Activated T-helper 1 cell treated with Interleukin-2 at 50 U/mL for 16 hours (primary cell): ENCODE measurements at regions not wholly inside any gene's neighbourhood (a gene's known extent, or its start where the extent isn't known, plus 50 kb on each side); places are given as distances from the start of the nearest gene placed in this dataset.
"Not testable (repeated sequence)": the region's sequence is repeated elsewhere in the genome, so short reads cannot be mapped to it uniquely, and the experiment has no call there.

ENCODE experiments used
- DNase-seq: peaks from one replicate; pipeline ENCODE4 v3.0.0-alpha.2; 2020; ENCODE audit warnings: low read depth

- no peak for DNase-seq
These were observed 166.3 kb downstream of the KIF26A start for GRCh38 chr14:104304451-104305351.

DNA sequence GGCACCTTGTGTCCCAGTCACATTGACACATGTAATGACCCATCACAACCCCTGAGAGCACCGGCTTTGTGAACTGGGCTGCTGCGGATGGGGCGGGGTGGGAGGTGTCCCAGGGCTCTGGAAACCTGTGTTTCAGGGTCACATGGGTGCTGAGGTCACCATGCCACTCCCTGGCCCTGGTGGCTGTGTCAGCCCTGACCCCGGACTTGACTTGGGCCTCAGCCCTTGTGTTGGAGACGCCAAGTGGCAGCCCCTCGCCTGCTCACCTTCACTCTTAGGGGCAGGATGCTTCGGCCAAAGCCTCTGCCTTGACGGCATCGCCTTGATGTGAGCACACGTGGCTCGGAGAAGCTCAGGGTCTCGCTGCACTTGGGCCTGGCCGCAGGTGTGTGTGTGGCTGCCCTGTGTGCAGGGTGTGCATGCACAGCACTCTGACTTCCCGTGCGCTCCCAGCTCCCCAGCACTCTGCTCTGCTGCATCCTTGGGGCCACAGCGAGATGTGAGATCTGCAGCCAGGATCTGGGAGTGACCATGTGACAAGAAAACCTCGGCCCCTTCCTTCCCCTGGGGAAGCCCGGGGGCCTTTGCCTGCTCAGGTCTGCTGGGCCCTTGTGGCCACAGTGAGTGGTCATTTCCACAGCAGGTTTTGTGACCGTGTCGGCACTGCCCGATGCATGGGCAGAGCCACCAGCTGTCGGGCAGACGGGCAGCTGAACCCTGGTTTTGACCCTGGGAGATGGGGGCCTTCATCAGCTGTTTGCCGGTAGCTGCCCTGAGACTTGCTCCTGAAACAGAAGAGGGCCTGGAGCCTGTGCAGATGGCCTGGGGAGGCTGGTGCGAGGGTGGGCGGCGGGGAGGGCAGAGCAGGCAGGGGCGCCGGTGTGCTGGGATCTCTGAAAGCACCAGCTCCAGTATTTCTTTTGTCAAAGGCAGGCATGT lies 167.4 kb downstream of the KIF26A start:
- DNase-seq = no peak

DNA sequence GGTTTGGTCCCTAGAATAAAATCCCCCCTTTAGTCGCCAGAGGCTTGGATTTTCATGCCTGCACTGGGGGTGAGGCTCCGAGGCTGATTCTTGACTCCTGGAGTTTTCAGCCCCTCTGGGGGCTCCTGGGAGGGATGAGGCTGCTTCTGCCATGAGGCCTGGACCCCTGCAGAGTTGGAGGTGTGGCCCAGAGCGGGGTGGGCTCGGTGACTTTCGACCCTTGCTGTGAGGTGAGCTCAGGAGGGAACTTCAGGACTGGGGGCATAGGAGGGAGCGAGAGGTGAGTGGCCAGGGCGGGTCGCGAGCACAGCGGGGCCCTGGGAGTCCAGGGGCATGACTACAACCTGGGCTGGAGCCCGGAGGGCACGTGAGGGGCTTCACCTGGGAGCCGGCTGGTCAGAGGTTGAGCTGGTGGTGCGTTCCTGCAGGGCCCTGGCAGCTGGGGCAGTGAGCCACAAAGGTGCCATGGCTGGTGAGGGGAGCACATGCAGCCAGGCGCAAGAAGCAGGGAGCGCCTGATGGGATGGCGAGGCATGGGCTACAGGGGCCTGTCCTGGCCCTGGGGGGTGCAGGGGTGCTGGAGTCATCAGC lies 168.2 kb downstream of the KIF26A start:
- DNase-seq = no peak

DNA sequence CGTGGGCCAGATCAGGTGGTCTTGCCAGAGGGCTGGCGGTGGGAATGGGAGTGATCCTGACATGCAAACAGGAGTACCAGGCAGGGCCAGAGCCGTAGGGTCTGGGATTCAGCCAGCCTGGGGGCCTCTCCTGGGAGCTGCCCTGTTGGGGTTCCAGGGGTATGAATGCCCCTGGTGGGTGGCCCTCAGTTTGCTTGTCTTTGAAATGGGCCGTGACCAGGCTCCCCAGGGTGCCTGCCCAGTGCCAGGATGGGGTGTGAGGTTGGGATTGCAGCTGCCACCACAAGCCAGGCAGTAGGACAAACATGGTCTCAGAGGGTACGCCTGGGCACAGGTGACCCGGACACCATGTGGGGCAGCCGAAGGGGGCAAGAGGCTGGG lies 168.8 kb downstream of the KIF26A start:
- DNase-seq = no peak

GRCh38 chr14:104307627-104308401 lies 169.4 kb downstream of the KIF26A start:
- DNase-seq = no peak

DNA sequence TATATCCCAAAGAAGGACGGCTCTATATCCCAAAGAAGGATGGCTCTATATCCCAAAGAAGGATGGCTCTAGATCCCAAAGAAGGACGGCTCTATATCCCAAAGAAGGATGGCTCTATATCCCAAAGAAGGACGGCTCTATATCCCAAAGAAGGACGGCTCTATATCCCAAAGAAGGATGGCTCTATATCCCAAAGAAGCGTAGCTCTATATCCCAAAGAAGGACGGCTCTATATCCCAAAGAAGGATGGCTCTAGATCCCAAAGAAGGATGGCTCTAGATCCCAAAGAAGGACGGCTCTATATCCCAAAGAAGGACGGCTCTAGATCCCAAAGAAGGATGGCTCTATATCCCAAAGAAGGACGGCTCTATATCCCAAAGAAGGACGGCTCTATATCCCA lies 170.1 kb downstream of the KIF26A start:
- not testable (repeated sequence) for DNase-seq

GRCh38 chr14:104309657-104310369 lies 171.4 kb downstream of the KIF26A start:
- no peak for DNase-seq

GRCh38 chr14:104311358-104311757 lies 173.0 kb downstream of the KIF26A start:
- DNase-seq = no peak

DNA sequence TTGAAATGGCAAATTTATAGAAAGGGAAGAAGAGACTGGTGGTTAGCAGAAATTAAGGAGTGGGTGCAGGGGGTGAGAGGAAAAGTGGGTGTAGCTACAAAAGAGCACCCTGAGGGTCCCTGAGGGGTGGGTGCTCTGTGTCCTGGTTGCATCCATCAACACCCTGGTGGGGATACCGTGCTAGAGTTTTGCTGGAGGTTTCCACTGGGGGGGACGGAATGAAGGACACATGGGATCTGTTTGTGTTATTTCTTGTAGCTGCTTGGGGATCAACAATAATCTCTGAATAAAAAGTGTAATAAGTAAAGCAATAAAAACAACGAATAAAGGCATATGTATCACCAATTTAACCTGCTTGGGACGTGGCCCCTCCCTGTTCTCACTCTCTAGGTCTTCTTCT lies 175.3 kb downstream of the KIF26A start:
- DNase-seq = no peak

DNA sequence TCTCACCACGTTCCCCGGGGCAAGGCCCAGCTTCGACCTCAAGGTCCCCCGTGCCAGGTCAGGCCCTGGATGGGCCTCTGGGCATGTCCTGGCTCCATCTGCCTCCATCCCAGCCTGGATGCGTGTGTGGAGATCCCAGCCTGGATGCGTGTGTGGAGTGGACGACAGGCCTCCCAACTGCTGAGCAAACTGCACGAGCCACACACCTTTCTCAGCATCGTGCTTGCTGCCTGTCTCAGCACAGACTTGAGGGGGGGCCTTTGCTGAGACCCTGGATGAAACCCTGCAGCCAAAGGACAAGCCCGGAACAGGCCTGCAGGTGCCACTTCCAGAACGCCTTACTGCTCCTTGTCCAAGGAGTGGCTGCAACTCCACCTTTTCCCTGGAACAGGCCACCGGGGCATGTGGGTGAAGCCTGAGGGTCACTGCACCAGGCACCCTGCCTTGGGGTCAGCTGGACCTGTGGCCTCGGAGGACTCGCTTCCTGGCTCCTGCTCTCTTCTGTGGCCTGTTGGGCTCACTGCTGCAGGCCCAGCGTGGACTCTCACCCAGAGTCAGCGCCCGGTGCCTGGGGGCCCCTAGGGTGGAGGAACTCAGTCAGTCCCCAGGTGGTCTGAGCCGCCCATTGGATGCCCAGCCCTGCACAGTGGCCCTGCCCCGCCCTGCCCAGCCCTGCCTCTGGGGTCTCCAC lies 176.0 kb downstream of the KIF26A start:
- no peak for DNase-seq

- DNase-seq = no peak
These were observed 176.8 kb downstream of the KIF26A start for GRCh38 chr14:104315169-104315568.

GRCh38 chr14:104315625-104316024 lies 177.2 kb downstream of the KIF26A start:
- DNase-seq = no peak

- DNase-seq = no peak
These were observed 177.8 kb downstream of the KIF26A start for GRCh38 chr14:104316121-104316722.

- DNase-seq = no peak
These were observed 178.5 kb downstream of the KIF26A start for GRCh38 chr14:104316723-104317491.

GRCh38 chr14:104317492-104317805 lies 179.1 kb downstream of the KIF26A start:
- DNase-seq = no peak

GRCh38 chr14:104317975-104318557 lies 179.7 kb downstream of the KIF26A start:
- DNase-seq = no peak

- no peak for DNase-seq
These were observed 180.4 kb downstream of the KIF26A start for GRCh38 chr14:104318558-104319490.
